IMR-90 (cell line): ENCODE measurements at regions not wholly inside any gene's neighbourhood (a gene's known extent, or its start where the extent isn't known, plus 50 kb on each side); places are given as distances from the start of the nearest gene placed in this dataset.

Experiments used
- ATAC-seq: fragments of 200-7000 bp; cut with Tn5 transposase; 2 replicates; pipeline ENCODE4 v1.9.1; 2020; ENCODE audit warnings: low read depth, mild to moderate bottlenecking, moderate library complexity
- BruUV-seq: library from RNA; stranded (reverse); fragments of 400-500 nt; replicated peaks from 2 replicates; lab custom pipeline; 2021; lab: Mats Ljungman, UMichigan
- CTCF ChIA-PET: fragments of 300-600 bp; formaldehyde crosslinking; extraction: SDS; loops from one replicate; lab custom pipeline; 2021; ENCODE audit warnings: antibody characterized with exemption; lab: Yijun Ruan, JAX
- POLR2A ChIA-PET: fragments of 300-600 bp; sonication (Branson Sonifier 250); formaldehyde crosslinking; loops from one replicate; lab custom pipeline; 2022; ENCODE audit warnings: antibody characterized with exemption; ENCODE audit not compliant: unreplicated experiment; lab: Charles Lee
- DNase-seq: peaks from one replicate; pipeline ENCODE4 v3.0.0; 2013
- H2AFZ ChIP-seq: replicated peaks from 2 replicates; pipeline ENCODE3; 2013; ENCODE audit warnings: low read length, mild to moderate bottlenecking; ENCODE audit not compliant: poor library complexity
- H2AK5ac ChIP-seq: 2 replicates; pipeline ENCODE4 v1.6.1; 2013; ENCODE audit warnings: low read depth, low read length, inconsistent platforms
- H2AK9ac ChIP-seq: replicated peaks from 2 replicates; pipeline ENCODE3; 2013; ENCODE audit warnings: mild to moderate bottlenecking, low read depth, low read length, moderate library complexity; ENCODE audit not compliant: poor library complexity
- H2BK120ac ChIP-seq: 2 replicates; pipeline ENCODE4 v1.6.1; 2013; ENCODE audit warnings: low read depth, low read length, inconsistent platforms
- H2BK15ac ChIP-seq: 3 replicates; pipeline ENCODE4 v1.6.1; 2013; ENCODE audit warnings: low read depth, low read length, inconsistent platforms
- H2BK20ac ChIP-seq: 2 replicates; pipeline ENCODE4 v1.6.1; 2013; ENCODE audit warnings: low read depth, mild to moderate bottlenecking, inconsistent platforms, low read length, moderate library complexity
- H2BK5ac ChIP-seq: 2 replicates; pipeline ENCODE4 v1.6.1; 2013; ENCODE audit warnings: mild to moderate bottlenecking, low read depth, low read length, inconsistent platforms; ENCODE audit not compliant: poor library complexity, severe bottlenecking
- H3K14ac ChIP-seq: replicated peaks from 2 replicates; pipeline ENCODE4 v1.6.1; 2013; ENCODE audit warnings: low read depth, low read length, inconsistent platforms
- H3K18ac ChIP-seq: 2 replicates; pipeline ENCODE4 v1.6.1; 2013; ENCODE audit warnings: low read depth, low read length, control low read depth
- H3K23ac ChIP-seq: 2 replicates; pipeline ENCODE4 v1.6.1; 2013; ENCODE audit warnings: low read depth, low read length, inconsistent platforms
- H3K27ac ChIP-seq: 2 replicates; pipeline ENCODE4 v1.5.1; 2013; ENCODE audit warnings: mild to moderate bottlenecking, control low read depth, low read length; ENCODE audit not compliant: insufficient read depth
- H3K27me3 ChIP-seq: 2 replicates; pipeline ENCODE4 v1.6.1; 2013; ENCODE audit warnings: low read length; ENCODE audit not compliant: control insufficient read depth, insufficient read depth
- H3K36me3 ChIP-seq: 2 replicates; pipeline ENCODE4 v1.6.1; 2013; ENCODE audit warnings: low read length, mixed read lengths; ENCODE audit not compliant: control insufficient read depth, insufficient read depth
- H3K4ac ChIP-seq: 2 replicates; pipeline ENCODE4 v1.6.1; 2013; ENCODE audit warnings: low read depth, low read length, inconsistent platforms
- H3K4me1 ChIP-seq: 2 replicates; pipeline ENCODE4 v1.6.1; 2013; ENCODE audit warnings: low read length, mixed read lengths; ENCODE audit not compliant: control insufficient read depth, insufficient read depth
- H3K4me2 ChIP-seq: 2 replicates; pipeline ENCODE4 v1.6.1; 2013; ENCODE audit warnings: low read depth, mild to moderate bottlenecking, control low read depth, low read length, moderate library complexity
- H3K4me3 ChIP-seq: 2 replicates; pipeline ENCODE4 v1.5.1; 2013; ENCODE audit warnings: low read depth, mild to moderate bottlenecking, control low read depth, low read length, moderate library complexity; ENCODE audit not compliant: insufficient read depth
- H3K56ac ChIP-seq: 2 replicates; pipeline ENCODE4 v1.6.1; 2013; ENCODE audit warnings: low read length, inconsistent platforms; ENCODE audit not compliant: insufficient read depth; ENCODE audit errors: extremely low read depth
- H3K79me1 ChIP-seq, 2 experiments: 2 replicates each; pipeline ENCODE4 v1.6.1; 2013; ENCODE audit warnings: low read length in 2 of 2, inconsistent platforms in 1 of 2, low read depth in 1 of 2
- H3K9ac ChIP-seq: 2 replicates; pipeline ENCODE4 v1.6.1; 2013; ENCODE audit warnings: low read depth, low read length, control low read depth
- H3K9me1 ChIP-seq: 2 replicates; pipeline ENCODE4 v1.6.1; 2013; ENCODE audit warnings: low read length, inconsistent platforms; ENCODE audit not compliant: insufficient read depth
- H3K9me3 ChIP-seq: 2 replicates; pipeline ENCODE4 v1.6.1; 2013; ENCODE audit warnings: low read length; ENCODE audit not compliant: control insufficient read depth, insufficient read depth
- H4K20me1 ChIP-seq: 2 replicates; pipeline ENCODE4 v1.6.1; 2013; ENCODE audit warnings: low read length, inconsistent platforms; ENCODE audit not compliant: insufficient read depth
- H4K5ac ChIP-seq: 2 replicates; pipeline ENCODE4 v1.6.1; 2013; ENCODE audit warnings: mild to moderate bottlenecking, low read depth, low read length, control low read depth
- H4K8ac ChIP-seq, 2 experiments: 2 replicates each; pipeline ENCODE4 v1.6.1; 2013; ENCODE audit warnings: low read depth in 2 of 2, low read length in 2 of 2, control low read depth in 1 of 2, inconsistent platforms in 1 of 2
- H4K91ac ChIP-seq: 2 replicates; pipeline ENCODE4 v1.6.1; 2013; ENCODE audit warnings: low read depth, low read length, inconsistent platforms; ENCODE audit not compliant: insufficient read depth
- RAD21 ChIP-seq: IDR thresholded peaks from 2 replicates; pipeline ENCODE4 v1.6.1; 2012; ENCODE audit warnings: low read length, improper control_type of control experiment
- WGBS, 2 experiments: methylation state at CpG; one replicate each; pipeline versions ENCODE4 v1.1.5 to v1.1.7; 2013; ENCODE audit warnings: missing lambda C conversion rate in 2 of 2; ENCODE audit not compliant: insufficient read length in 1 of 2; ENCODE audit errors: extremely low coverage in 2 of 2; 5-methylcytosine and 5-hydroxymethylcytosine counted together
- dilution Hi-C: fragments of 300-500 bp; cut with HindIII; formaldehyde crosslinking; loops from one replicate; pipeline ENCODE4 v1.14.3; 2018; ENCODE audit warnings: low sequenced_read_pairs; ENCODE audit not compliant: unreplicated experiment
- in situ Hi-C: fragments of 300-500 bp; cut with MboI; formaldehyde crosslinking; loops from 3 replicates; pipeline ENCODE4 v1.14.3; 2019; ENCODE audit warnings: low sequenced_read_pairs, inconsistent platforms, mixed read lengths
- intact Hi-C: fragments of 100-400 bp; cut with micrococcal nuclease; formaldehyde crosslinking; loops from 2 replicates; pipeline ENCODE4 v1.10.0; 2022

GRCh38 chr4:1469043-1469442 lies 62.8 kb upstream of the NKX1-1 start:
- Histone ChIP-seq H3K14ac (no peak overlapping the region), H3K27me3 (peaks cover 28% of the 10 kb centered on the region), H2BK20ac (no peak overlapping the region), H2BK5ac (no peak overlapping the region), H3K18ac (no peak overlapping the region), H3K4me1 (no peaks in the 10 kb centered on the region), H2BK15ac (no peak overlapping the region), H4K5ac (no peak overlapping the region), H2BK120ac (no peak overlapping the region), H2AK5ac (no peak overlapping the region), H3K27ac (no peak overlapping the region), H3K9me3 (no peaks in the 10 kb centered on the region), H2AK9ac (no peak overlapping the region), H3K79me1 (no peaks in the 10 kb centered on the region), H2AFZ (no peak overlapping the region), H3K4me2 (no peak overlapping the region), H3K4ac (no peak overlapping the region), H3K4me3 (no peak overlapping the region), H3K9ac (no peak overlapping the region), H3K56ac (no peak overlapping the region), H3K23ac (no peak overlapping the region), H3K9me1 (no peaks in the 10 kb centered on the region), H4K91ac (no peak overlapping the region), H4K20me1 (no peaks in the 10 kb centered on the region), H4K8ac (no peak overlapping the region), H3K36me3 (no peaks in the 10 kb centered on the region)
- WGBS, 2 experiments, result 40% methylated on average over 1 of the region's 6 CpGs; no CpG with 5 or more reads in 1 of the 2 experiments
- no peak for TF ChIP-seq RAD21
- in situ Hi-C loops (no loop called here), dilution Hi-C loops (no loop called here), intact Hi-C loops (no loop called here)
- no TSS peak for BruUV-seq
- ATAC-seq (no peak), DNase-seq (no peak)
- CTCF ChIA-PET, result no interaction called here
- POLR2A ChIA-PET, result no interaction called here
